DND-41 (cell line): ENCODE measurements at regions not wholly inside any gene's neighbourhood (a gene's known extent, or its start where the extent isn't known, plus 50 kb on each side); places are given as distances from the start of the nearest gene placed in this dataset.

ENCODE experiments used
- CTCF ChIP-seq: IDR thresholded peaks from 2 replicates; pipeline ENCODE4 v1.5.1; 2012; ENCODE audit warnings: borderline replicate concordance, low read length, moderate library complexity, mild to moderate bottlenecking; ENCODE audit not compliant: poor library complexity, severe bottlenecking; ENCODE audit errors: extremely low read depth
- EZH2 ChIP-seq: IDR thresholded peaks from 3 replicates; pipeline ENCODE4 v1.6.1; 2012; ENCODE audit warnings: borderline replicate concordance, low read depth, mild to moderate bottlenecking, moderate library complexity, low read length, inconsistent platforms; ENCODE audit not compliant: severe bottlenecking

- TF ChIP-seq CTCF, result no peak
- no peak for TF ChIP-seq EZH2
These were observed 563.4 kb upstream of the DPPA4 start for GRCh38 chr3:109900783-109901182.
